ENCODE measurements at regions not wholly inside any gene's neighbourhood (a gene's known extent, or its start where the extent isn't known, plus 50 kb on each side); places are given as distances from the start of the nearest gene placed in this dataset.

- TF ChIP-seq CTCF (IDR thresholded peaks at IDR 0.05): no peak
- TF ChIP-seq POLR2A (IDR thresholded peaks at IDR 0.05): no peak
These were observed 83.6 kb downstream of the LSM3 start for GRCh38 chr3:14262212-14262611.
